Testis (tissue), 2 donors: ENCODE measurements at regions not wholly inside any gene's neighbourhood (a gene's known extent, or its start where the extent isn't known, plus 50 kb on each side); places are given as distances from the start of the nearest gene placed in this dataset.
"Not testable (repeated sequence)": the region's sequence is repeated elsewhere in the genome, so short reads cannot be mapped to it uniquely, and the experiment has no call there.

Source experiments
- POLR2A ChIP-seq: fragments of 450-650 bp; IDR thresholded peaks from one replicate; pipeline ENCODE4 v1.6.1; 2017; ENCODE audit warnings: antibody characterized with exemption, mild to moderate bottlenecking, moderate library complexity
- TF ChIP-seq, protein P1 (sequence below), 3 experiments: fragments of 450-650 bp in 2 of 3; fragments of 200-600 bp in 1 of 3; sonication (generic) in 1 of 3; IDR thresholded peaks; one replicate each; pipeline ENCODE4 v1.5.1; 2016 to 2019; ENCODE audit warnings: antibody characterized with exemption in 3 of 3, mild to moderate bottlenecking in 2 of 3, moderate library complexity in 1 of 3

DNA sequence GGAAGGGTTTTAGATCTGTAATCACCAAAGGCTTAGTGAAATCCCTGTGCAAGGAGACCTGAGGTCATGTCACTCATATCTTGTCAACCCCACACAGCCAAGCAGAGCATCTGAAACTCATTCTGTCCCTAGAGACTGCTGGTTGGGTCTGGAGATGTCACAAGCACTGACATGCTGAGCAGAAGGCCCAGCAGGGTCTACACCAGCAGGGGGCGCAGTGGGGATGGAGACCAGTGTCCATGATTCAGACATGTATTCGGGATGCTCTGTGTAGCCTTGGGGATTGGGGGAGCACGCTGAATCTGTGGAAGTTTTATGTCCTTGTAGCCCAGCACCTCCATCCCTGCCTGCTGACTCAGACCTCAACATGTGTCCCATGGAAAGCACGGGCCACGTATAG lies 1247.3 kb downstream of the RPIA start:
- TF ChIP-seq, protein P1, sequence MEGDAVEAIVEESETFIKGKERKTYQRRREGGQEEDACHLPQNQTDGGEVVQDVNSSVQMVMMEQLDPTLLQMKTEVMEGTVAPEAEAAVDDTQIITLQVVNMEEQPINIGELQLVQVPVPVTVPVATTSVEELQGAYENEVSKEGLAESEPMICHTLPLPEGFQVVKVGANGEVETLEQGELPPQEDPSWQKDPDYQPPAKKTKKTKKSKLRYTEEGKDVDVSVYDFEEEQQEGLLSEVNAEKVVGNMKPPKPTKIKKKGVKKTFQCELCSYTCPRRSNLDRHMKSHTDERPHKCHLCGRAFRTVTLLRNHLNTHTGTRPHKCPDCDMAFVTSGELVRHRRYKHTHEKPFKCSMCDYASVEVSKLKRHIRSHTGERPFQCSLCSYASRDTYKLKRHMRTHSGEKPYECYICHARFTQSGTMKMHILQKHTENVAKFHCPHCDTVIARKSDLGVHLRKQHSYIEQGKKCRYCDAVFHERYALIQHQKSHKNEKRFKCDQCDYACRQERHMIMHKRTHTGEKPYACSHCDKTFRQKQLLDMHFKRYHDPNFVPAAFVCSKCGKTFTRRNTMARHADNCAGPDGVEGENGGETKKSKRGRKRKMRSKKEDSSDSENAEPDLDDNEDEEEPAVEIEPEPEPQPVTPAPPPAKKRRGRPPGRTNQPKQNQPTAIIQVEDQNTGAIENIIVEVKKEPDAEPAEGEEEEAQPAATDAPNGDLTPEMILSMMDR (IDR thresholded peaks at IDR 0.05): not testable (repeated sequence)
- not testable (repeated sequence) for TF ChIP-seq POLR2A
